SK-N-SH treated with all-trans-retinoic acid at 6 μM for 48 hours (cell line): ENCODE measurements at regions not wholly inside any gene's neighbourhood (a gene's known extent, or its start where the extent isn't known, plus 50 kb on each side); places are given as distances from the start of the nearest gene placed in this dataset.
A peak's percentile ranks its signal among the peaks of the same experiment; 100 is the strongest.

Experiments used
- ATAC-seq: fragments of 200-7000 bp; cut with Tn5 transposase; 3 replicates; pipeline ENCODE4 v1.9.1; 2020; ENCODE audit warnings: mild to moderate bottlenecking, moderate library complexity
- ARNTL ChIP-seq: fragments of 450-650 bp; formaldehyde crosslinking; IDR thresholded peaks from 2 replicates; pipeline ENCODE4 v1.5.0; 2020; ENCODE audit warnings: low read depth, mild to moderate bottlenecking, moderate library complexity, borderline replicate concordance
- CSDC2 ChIP-seq: fragments of 250-450 bp; sonication (Bioruptor Pico); IDR thresholded peaks from 2 replicates; pipeline ENCODE4 v1.5.0; 2020; ENCODE audit warnings: mild to moderate bottlenecking, moderate library complexity
- ESRRG ChIP-seq: fragments of 250-450 bp; sonication (Bioruptor Pico); IDR thresholded peaks from 2 replicates; pipeline ENCODE4 v1.6.1; 2021; ENCODE audit warnings: mild to moderate bottlenecking
- GLIS3 ChIP-seq: fragments of 250-450 bp; sonication (Bioruptor Pico); IDR thresholded peaks from 2 replicates; pipeline ENCODE4 v1.5.0; 2020; ENCODE audit warnings: mild to moderate bottlenecking, moderate library complexity
- ISL1 ChIP-seq: fragments of 250-450 bp; sonication (Bioruptor Pico); IDR thresholded peaks from 2 replicates; pipeline ENCODE4 v2.1.2; 2022; ENCODE audit warnings: mild to moderate bottlenecking, moderate library complexity
- OSR1 ChIP-seq: fragments of 250-450 bp; sonication (Bioruptor Pico); IDR thresholded peaks from 2 replicates; pipeline ENCODE4 v1.8.0; 2022; ENCODE audit warnings: moderate library complexity, mild to moderate bottlenecking, inconsistent platforms
- PPARA ChIP-seq: fragments of 250-450 bp; sonication (Bioruptor Pico); IDR thresholded peaks from 2 replicates; pipeline ENCODE4 v1.5.0; 2020; ENCODE audit warnings: mild to moderate bottlenecking, borderline replicate concordance
- RARB ChIP-seq: fragments of 250-450 bp; sonication (Bioruptor Pico); IDR thresholded peaks from 2 replicates; pipeline ENCODE4 v1.8.0; 2021; ENCODE audit warnings: mild to moderate bottlenecking, moderate library complexity
- SNAI2 ChIP-seq: fragments of 250-450 bp; sonication (Bioruptor Pico); IDR thresholded peaks from 2 replicates; pipeline ENCODE4 v1.5.0; 2020; ENCODE audit warnings: mild to moderate bottlenecking, moderate library complexity
- TCF4 ChIP-seq: fragments of 250-450 bp; sonication (Bioruptor Pico); IDR thresholded peaks from 2 replicates; pipeline ENCODE4 v1.8.0; 2021; ENCODE audit warnings: mild to moderate bottlenecking, moderate library complexity, borderline replicate concordance
- TOX ChIP-seq: fragments of 250-450 bp; sonication (Bioruptor Pico); IDR thresholded peaks from 2 replicates; pipeline ENCODE4 v1.8.0; 2021; ENCODE audit warnings: mild to moderate bottlenecking, moderate library complexity, borderline replicate concordance
- ZC3H10 ChIP-seq: fragments of 250-450 bp; sonication (Bioruptor Pico); IDR thresholded peaks from 2 replicates; pipeline ENCODE4 v1.5.1; 2021; ENCODE audit warnings: mild to moderate bottlenecking, moderate library complexity
- ZFP3 ChIP-seq: fragments of 250-450 bp; sonication (Bioruptor Pico); IDR thresholded peaks from 2 replicates; pipeline ENCODE4 v1.5.0; 2020; ENCODE audit warnings: mild to moderate bottlenecking, moderate library complexity
- ZFP30 ChIP-seq: fragments of 450-650 bp; formaldehyde crosslinking; IDR thresholded peaks from 2 replicates; pipeline ENCODE4 v1.5.0; 2022; ENCODE audit warnings: mild to moderate bottlenecking, moderate library complexity
- ZNF565 ChIP-seq: fragments of 450-650 bp; formaldehyde crosslinking; conservative IDR thresholded peaks from 2 replicates; pipeline ENCODE4 v1.5.0; 2020; ENCODE audit warnings: low read depth, mild to moderate bottlenecking, moderate library complexity
- ZNF70 ChIP-seq: fragments of 450-650 bp; formaldehyde crosslinking; IDR thresholded peaks from 2 replicates; pipeline ENCODE4 v1.5.0; 2020; ENCODE audit warnings: mild to moderate bottlenecking, moderate library complexity
- ZNF8 ChIP-seq: fragments of 450-650 bp; formaldehyde crosslinking; IDR thresholded peaks from 2 replicates; pipeline ENCODE4 v1.5.0; 2020; ENCODE audit warnings: mild to moderate bottlenecking, moderate library complexity
- TF ChIP-seq, protein P1 (sequence below): fragments of 250-450 bp; sonication (Bioruptor Pico); IDR thresholded peaks from 2 replicates; pipeline ENCODE4 v1.5.1; 2021; ENCODE audit warnings: mild to moderate bottlenecking, moderate library complexity
- TF ChIP-seq, protein P2 (sequence below): fragments of 250-450 bp; sonication (Bioruptor Pico); IDR thresholded peaks from 2 replicates; pipeline ENCODE4 v1.5.1; 2020; ENCODE audit warnings: low read depth, mild to moderate bottlenecking, moderate library complexity
- TF ChIP-seq, protein P3 (sequence below): fragments of 250-450 bp; sonication (Bioruptor Pico); IDR thresholded peaks from 2 replicates; pipeline ENCODE4 v1.5.0; 2020; ENCODE audit warnings: mild to moderate bottlenecking, moderate library complexity
- TF ChIP-seq, protein P4 (sequence below): fragments of 250-450 bp; sonication (Bioruptor Pico); IDR thresholded peaks from 2 replicates; pipeline ENCODE4 v1.8.0; 2021; ENCODE audit warnings: low read depth, mild to moderate bottlenecking, moderate library complexity, borderline replicate concordance
- TF ChIP-seq, protein P5 (sequence below): fragments of 250-450 bp; sonication (Bioruptor Pico); IDR thresholded peaks from 2 replicates; pipeline ENCODE4 v1.8.0; 2020; ENCODE audit warnings: mild to moderate bottlenecking, moderate library complexity, borderline replicate concordance

DNA sequence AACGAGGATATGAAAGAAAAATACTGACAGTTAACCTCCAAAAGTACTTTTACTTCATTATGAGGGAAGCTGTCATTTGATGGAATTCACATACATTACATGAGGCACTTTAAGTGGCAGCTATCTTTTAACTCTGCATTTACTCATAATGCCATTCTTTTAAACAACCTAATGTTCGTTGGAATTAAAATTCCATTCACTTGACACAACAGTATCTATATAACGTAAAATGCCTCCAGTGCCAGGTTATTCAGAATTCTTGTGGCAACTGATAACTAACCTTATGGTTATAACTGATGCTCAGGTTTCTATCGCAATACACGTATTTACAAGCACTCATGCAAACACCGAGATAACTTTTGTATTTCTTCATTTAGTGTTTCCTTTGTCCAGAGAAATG, 376.9 kb upstream of the GRAMD2B start:
- TF ChIP-seq, protein P1, sequence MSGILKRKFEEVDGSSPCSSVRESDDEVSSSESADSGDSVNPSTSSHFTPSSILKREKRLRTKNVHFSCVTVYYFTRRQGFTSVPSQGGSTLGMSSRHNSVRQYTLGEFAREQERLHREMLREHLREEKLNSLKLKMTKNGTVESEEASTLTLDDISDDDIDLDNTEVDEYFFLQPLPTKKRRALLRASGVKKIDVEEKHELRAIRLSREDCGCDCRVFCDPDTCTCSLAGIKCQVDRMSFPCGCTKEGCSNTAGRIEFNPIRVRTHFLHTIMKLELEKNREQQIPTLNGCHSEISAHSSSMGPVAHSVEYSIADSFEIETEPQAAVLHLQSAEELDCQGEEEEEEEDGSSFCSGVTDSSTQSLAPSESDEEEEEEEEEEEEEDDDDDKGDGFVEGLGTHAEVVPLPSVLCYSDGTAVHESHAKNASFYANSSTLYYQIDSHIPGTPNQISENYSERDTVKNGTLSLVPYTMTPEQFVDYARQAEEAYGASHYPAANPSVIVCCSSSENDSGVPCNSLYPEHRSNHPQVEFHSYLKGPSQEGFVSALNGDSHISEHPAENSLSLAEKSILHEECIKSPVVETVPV (CRISPR knock-in tag): peak; percentile 57; the same call in 1 of the 2 replicates
- peak; percentile 88 for TF ChIP-seq GLIS3 (CRISPR knock-in tag)
- no peak for TF ChIP-seq RARB (CRISPR knock-in tag)
- no peak for TF ChIP-seq ZFP30
- peak; percentile 40; the same call in 1 of the 2 replicates for TF ChIP-seq TCF4 (CRISPR knock-in tag)
- TF ChIP-seq, protein P2, sequence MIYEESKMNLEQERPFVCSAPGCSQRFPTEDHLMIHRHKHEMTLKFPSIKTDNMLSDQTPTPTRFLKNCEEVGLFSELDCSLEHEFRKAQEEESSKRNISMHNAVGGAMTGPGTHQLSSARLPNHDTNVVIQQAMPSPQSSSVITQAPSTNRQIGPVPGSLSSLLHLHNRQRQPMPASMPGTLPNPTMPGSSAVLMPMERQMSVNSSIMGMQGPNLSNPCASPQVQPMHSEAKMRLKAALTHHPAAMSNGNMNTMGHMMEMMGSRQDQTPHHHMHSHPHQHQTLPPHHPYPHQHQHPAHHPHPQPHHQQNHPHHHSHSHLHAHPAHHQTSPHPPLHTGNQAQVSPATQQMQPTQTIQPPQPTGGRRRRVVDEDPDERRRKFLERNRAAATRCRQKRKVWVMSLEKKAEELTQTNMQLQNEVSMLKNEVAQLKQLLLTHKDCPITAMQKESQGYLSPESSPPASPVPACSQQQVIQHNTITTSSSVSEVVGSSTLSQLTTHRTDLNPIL (CRISPR knock-in tag): peak; percentile 93
- no peak for TF ChIP-seq CSDC2
- peak; percentile 99 for TF ChIP-seq ISL1 (CRISPR knock-in tag)
- TF ChIP-seq, protein P3, sequence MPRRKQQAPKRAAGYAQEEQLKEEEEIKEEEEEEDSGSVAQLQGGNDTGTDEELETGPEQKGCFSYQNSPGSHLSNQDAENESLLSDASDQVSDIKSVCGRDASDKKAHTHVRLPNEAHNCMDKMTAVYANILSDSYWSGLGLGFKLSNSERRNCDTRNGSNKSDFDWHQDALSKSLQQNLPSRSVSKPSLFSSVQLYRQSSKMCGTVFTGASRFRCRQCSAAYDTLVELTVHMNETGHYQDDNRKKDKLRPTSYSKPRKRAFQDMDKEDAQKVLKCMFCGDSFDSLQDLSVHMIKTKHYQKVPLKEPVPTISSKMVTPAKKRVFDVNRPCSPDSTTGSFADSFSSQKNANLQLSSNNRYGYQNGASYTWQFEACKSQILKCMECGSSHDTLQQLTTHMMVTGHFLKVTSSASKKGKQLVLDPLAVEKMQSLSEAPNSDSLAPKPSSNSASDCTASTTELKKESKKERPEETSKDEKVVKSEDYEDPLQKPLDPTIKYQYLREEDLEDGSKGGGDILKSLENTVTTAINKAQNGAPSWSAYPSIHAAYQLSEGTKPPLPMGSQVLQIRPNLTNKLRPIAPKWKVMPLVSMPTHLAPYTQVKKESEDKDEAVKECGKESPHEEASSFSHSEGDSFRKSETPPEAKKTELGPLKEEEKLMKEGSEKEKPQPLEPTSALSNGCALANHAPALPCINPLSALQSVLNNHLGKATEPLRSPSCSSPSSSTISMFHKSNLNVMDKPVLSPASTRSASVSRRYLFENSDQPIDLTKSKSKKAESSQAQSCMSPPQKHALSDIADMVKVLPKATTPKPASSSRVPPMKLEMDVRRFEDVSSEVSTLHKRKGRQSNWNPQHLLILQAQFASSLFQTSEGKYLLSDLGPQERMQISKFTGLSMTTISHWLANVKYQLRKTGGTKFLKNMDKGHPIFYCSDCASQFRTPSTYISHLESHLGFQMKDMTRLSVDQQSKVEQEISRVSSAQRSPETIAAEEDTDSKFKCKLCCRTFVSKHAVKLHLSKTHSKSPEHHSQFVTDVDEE (CRISPR knock-in tag): no peak
- no peak for TF ChIP-seq PPARA
- no peak for TF ChIP-seq ZNF565 (CRISPR knock-in tag)
- TF ChIP-seq ZNF70 (CRISPR knock-in tag): no peak
- TF ChIP-seq ARNTL (CRISPR knock-in tag): no peak
- TF ChIP-seq ZNF8 (CRISPR knock-in tag): no peak
- no peak for TF ChIP-seq ZFP3 (CRISPR knock-in tag)
- peak; percentile 79 for TF ChIP-seq ESRRG (CRISPR knock-in tag)
- TF ChIP-seq, protein P4, sequence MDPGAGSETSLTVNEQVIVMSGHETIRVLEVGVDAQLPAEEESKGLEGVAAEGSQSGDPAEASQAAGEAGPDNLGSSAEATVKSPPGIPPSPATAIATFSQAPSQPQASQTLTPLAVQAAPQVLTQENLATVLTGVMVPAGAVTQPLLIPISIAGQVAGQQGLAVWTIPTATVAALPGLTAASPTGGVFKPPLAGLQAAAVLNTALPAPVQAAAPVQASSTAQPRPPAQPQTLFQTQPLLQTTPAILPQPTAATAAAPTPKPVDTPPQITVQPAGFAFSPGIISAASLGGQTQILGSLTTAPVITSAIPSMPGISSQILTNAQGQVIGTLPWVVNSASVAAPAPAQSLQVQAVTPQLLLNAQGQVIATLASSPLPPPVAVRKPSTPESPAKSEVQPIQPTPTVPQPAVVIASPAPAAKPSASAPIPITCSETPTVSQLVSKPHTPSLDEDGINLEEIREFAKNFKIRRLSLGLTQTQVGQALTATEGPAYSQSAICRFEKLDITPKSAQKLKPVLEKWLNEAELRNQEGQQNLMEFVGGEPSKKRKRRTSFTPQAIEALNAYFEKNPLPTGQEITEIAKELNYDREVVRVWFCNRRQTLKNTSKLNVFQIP: no peak
- TF ChIP-seq, protein P5, sequence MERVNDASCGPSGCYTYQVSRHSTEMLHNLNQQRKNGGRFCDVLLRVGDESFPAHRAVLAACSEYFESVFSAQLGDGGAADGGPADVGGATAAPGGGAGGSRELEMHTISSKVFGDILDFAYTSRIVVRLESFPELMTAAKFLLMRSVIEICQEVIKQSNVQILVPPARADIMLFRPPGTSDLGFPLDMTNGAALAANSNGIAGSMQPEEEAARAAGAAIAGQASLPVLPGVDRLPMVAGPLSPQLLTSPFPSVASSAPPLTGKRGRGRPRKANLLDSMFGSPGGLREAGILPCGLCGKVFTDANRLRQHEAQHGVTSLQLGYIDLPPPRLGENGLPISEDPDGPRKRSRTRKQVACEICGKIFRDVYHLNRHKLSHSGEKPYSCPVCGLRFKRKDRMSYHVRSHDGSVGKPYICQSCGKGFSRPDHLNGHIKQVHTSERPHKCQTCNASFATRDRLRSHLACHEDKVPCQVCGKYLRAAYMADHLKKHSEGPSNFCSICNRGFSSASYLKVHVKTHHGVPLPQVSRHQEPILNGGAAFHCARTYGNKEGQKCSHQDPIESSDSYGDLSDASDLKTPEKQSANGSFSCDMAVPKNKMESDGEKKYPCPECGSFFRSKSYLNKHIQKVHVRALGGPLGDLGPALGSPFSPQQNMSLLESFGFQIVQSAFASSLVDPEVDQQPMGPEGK (CRISPR knock-in tag): peak; percentile 81; the same call in 1 of the 2 replicates
- TF ChIP-seq SNAI2 (CRISPR knock-in tag): no peak
- 0 out of 2 replicates have a peak, but pooled peaks have one; percentile 54 for TF ChIP-seq ZC3H10 (CRISPR knock-in tag)
- TF ChIP-seq OSR1 (CRISPR knock-in tag): no peak
- TF ChIP-seq TOX (CRISPR knock-in tag): no peak
- TF ChIP-seq, all 23 proteins: peak for 8
- no peak for ATAC-seq

DNA sequence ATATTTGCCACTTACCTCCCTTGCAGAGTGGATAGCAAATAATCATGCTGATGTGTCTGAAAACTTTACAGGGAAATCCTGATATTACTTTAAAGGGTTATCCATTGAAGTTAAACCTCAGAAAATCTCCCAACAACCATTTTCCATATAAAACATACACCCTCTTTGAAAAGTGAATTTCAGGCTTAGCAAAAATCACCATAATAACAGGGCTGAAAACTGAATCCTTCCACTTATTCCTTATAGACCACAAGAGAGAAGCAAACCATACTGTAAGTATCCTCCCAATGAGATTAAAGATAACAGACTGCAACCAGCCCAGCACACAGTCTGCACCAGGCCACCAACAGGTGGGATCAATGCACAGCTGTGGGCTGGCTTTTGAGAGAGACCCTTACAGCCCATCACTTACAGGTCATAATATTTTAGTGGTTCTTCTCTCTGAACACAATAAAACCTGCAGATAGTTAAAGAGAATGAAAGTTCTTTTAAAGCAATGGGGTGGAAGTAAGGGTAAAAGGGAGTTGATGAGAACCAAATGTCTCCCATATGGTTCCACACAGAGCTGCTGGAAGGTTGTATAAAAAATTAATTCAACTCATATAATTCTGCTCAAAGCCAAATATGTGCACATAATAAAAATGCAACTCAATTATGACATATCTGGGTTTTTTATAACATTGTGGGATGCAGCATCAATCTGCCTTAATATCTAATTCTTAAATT, 376.2 kb upstream of the GRAMD2B start:
- ATAC-seq: peak; percentile 8; the same call in 1 of the 3 replicates
- TF ChIP-seq, protein P3 (CRISPR knock-in tag): no peak
- TF ChIP-seq ZFP30 (no peak), TOX (CRISPR knock-in tag) (no peak), GLIS3 (CRISPR knock-in tag) (no peak), SNAI2 (CRISPR knock-in tag) (no peak), ARNTL (CRISPR knock-in tag) (no peak), ISL1 (CRISPR knock-in tag) (no peak)
- TF ChIP-seq, protein P2 (CRISPR knock-in tag): no peak
- TF ChIP-seq, protein P5 (CRISPR knock-in tag): no peak
